Ovary (tissue), 7 donors: ENCODE measurements at regions not wholly inside any gene's neighbourhood (a gene's known extent, or its start where the extent isn't known, plus 50 kb on each side); places are given as distances from the start of the nearest gene placed in this dataset.
"Not testable (repeated sequence)": the region's sequence is repeated elsewhere in the genome, so short reads cannot be mapped to it uniquely, and the experiment has no call there.

ENCODE experiments used
- DNase-seq, 5 donors: peaks; one replicate each; pipeline ENCODE4 v3.0.0-alpha.2; 2019 to 2020
- H3K27ac ChIP-seq, 2 donors: fragments of 200-600 bp; one replicate each; pipeline versions ENCODE4 v1.5.1 to v1.8.0; 2019 to 2022
- H3K27me3 ChIP-seq: fragments of 200-600 bp; one replicate; pipeline ENCODE4 v1.8.0; 2022
- H3K36me3 ChIP-seq: fragments of 200-600 bp; sonication (generic); one replicate; pipeline ENCODE4 v1.5.1; 2019
- H3K4me1 ChIP-seq: one replicate; pipeline ENCODE4 v1.8.1; 2013; ENCODE audit warnings: mild to moderate bottlenecking, moderate library complexity; ENCODE audit not compliant: insufficient read depth
- H3K4me3 ChIP-seq: fragments of 200-600 bp; sonication (generic); one replicate; pipeline ENCODE4 v1.5.1; 2017
- H3K9me3 ChIP-seq, 2 donors: fragments of 200-600 bp in 1 of 2; sonication (generic) in 1 of 2; one replicate each; pipeline versions ENCODE4 v1.5.1 to v1.8.1; 2013 to 2019; ENCODE audit warnings: mild to moderate bottlenecking in 1 of 2, moderate library complexity in 1 of 2
- EP300 ChIP-seq: sonication (generic); formaldehyde crosslinking; IDR thresholded peaks from one replicate; pipeline ENCODE4 v1.6.1; 2017; ENCODE audit warnings: antibody characterized with exemption
- POLR2A ChIP-seq: fragments of 450-650 bp; IDR thresholded peaks from one replicate; pipeline ENCODE4 v1.6.1; 2017; ENCODE audit warnings: antibody characterized with exemption, mild to moderate bottlenecking, moderate library complexity
- WGBS, 3 donors: extraction: QIAGEN DNeasy Blood & Tissue Kit in 1 of 3; methylation state at CpG; one replicate each; pipeline versions ENCODE4 v1.1.5 to v1.1.7; 2013 to 2017; 5-methylcytosine and 5-hydroxymethylcytosine counted together
- intact Hi-C, 4 donors: fragments of 100-400 bp; cut with DNase I; formaldehyde crosslinking; loops; one replicate each; pipeline versions ENCODE4 v1.11.0 to v1.15.1; 2022 to 2023
- TF ChIP-seq, protein P1 (sequence below), 3 donors: fragments of 450-650 bp in 2 of 3; fragments of 200-600 bp in 1 of 3; IDR thresholded peaks; one replicate each; pipeline versions ENCODE4 v1.5.1 to v1.8.0; 2016 to 2022; ENCODE audit warnings: antibody characterized with exemption in 3 of 3, mild to moderate bottlenecking in 1 of 3
- donor health status: DM: no; HTN: no; CAD: no; lungs with moderate emphysema.
- donor health status: DM: no; HTN: no; CAD: no.
- donor health status: Bipolar disorder and iron deficiency.
- donor health status: DM: no; HTN: no; CAD: no.
- donor health status: DM: yes; HTN: yes; CAD: no.

DNA sequence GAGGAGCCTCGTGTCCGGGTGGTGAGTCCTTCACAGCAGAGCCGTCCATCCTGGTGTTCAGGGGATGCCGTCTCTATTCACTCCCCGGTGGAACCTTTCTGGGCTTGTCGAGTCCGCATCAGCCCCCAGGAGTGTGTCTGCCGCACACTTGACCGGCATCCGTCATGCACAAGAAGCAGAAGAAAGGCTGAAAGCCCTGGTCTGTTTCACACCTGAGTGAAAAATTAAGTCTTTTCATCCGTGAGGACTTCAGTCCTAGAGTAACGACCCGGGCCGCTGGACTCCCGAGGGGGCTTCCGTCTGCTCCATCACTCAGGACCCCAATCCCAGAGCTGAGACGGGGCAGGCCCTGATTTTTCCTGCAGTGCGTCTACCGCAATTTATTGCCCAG is 332.2 kb downstream of the ADGRD1 start:
- H3K4me1 ChIP-seq, intact Hi-C loops, H3K27me3 ChIP-seq, H3K27ac ChIP-seq, H3K36me3 ChIP-seq, H3K9me3 ChIP-seq, H3K4me3 ChIP-seq: not testable (repeated sequence)
- WGBS, 3 donors, result 66 to 83% (median 79%) methylated on average over 11 to 12 of the region's 19 CpGs
- peak in 1 of 5 donors; percentile 4 for DNase-seq

DNA sequence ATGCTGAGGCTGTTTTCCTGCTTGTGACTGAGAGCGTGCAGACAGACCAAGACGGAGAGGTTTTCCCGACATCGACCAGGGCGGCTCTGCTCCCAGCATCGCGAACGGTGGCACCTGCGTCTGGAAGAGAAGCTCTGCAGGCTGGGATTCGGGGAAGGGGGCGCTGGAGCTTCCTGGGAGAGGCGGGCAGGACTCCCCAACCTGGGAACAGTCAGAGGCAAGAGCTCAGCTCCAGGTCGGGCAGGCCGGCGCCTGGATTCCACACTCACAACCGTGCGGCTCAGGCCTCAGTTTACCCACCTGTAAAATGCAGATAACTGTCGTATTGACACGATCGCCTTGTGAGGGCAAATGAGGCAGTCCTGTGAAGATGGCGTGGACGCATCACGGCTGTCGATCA is 332.6 kb downstream of the ADGRD1 start:
- DNase-seq, H3K4me3 ChIP-seq, H3K27ac ChIP-seq, intact Hi-C loops, H3K4me1 ChIP-seq, H3K9me3 ChIP-seq, H3K27me3 ChIP-seq, H3K36me3 ChIP-seq: not testable (repeated sequence)
- WGBS, 3 donors, result 55 to 77% methylated on average over 14 to 15 of the region's 24 CpGs; no CpG with 5 or more reads in 1 of the 3 donors

DNA sequence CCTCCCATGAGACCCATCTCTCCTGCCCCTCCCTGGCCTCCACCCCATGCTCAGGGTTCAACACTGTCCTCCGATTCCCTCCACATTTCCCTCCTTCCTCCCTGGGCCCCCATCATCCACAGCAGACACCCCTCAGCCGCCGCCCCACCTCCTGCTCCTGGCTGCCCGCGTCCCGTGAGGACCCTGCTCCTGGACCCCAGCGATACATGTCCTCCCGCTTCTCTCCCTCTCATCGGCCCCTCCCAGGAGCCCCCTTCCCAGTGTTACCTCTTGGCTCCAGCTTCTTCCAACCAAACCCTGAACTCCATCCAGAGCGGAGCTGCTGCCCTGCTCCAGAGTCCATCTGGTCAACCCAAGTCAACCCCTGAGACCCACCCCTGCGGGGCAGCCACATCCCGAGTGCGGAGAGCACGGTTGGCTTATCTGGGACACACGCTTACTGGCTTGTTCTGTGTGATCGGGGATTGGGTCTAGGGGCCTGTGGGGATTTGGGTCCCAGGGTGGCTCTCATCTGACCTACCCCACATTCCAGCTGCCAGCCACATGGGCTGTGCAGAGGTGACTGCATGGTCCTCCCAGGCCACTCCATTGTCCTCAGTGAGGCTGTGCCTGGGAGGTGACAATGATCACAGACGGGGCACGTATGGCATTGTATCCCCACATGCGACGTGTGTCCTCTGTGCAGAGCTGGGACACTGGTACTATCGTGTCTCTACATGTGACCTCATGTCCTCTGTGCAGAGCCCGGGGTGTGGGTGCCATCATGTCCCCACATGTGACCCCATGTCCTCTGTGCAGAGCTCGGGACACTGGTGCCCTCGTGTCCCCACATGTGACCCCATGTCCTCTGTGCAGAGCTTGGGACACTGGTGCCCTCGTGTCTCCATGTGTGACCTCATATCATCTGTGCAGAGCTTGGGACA is 333.6 kb downstream of the ADGRD1 start:
- peak in 2 of 5 donors; percentile 2 to 8 for DNase-seq
- intact Hi-C loops, result no loop called here
- Histone ChIP-seq H3K27me3 (no peaks in the 10 kb centered on the region), H3K9me3 (no peaks in the 10 kb centered on the region), H3K4me3 (no peak overlapping the region), H3K36me3 (no peaks in the 10 kb centered on the region), H3K27ac (no peak overlapping the region), H3K4me1 (no peaks in the 10 kb centered on the region)
- WGBS, 3 donors, result 82 to 96% (median 91%) methylated on average over 19 to 24 of the region's 25 CpGs
- TF ChIP-seq, protein P1, sequence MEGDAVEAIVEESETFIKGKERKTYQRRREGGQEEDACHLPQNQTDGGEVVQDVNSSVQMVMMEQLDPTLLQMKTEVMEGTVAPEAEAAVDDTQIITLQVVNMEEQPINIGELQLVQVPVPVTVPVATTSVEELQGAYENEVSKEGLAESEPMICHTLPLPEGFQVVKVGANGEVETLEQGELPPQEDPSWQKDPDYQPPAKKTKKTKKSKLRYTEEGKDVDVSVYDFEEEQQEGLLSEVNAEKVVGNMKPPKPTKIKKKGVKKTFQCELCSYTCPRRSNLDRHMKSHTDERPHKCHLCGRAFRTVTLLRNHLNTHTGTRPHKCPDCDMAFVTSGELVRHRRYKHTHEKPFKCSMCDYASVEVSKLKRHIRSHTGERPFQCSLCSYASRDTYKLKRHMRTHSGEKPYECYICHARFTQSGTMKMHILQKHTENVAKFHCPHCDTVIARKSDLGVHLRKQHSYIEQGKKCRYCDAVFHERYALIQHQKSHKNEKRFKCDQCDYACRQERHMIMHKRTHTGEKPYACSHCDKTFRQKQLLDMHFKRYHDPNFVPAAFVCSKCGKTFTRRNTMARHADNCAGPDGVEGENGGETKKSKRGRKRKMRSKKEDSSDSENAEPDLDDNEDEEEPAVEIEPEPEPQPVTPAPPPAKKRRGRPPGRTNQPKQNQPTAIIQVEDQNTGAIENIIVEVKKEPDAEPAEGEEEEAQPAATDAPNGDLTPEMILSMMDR (IDR thresholded peaks at IDR 0.05), result no peak
- TF ChIP-seq POLR2A (no peak), EP300 (no peak)

DNA sequence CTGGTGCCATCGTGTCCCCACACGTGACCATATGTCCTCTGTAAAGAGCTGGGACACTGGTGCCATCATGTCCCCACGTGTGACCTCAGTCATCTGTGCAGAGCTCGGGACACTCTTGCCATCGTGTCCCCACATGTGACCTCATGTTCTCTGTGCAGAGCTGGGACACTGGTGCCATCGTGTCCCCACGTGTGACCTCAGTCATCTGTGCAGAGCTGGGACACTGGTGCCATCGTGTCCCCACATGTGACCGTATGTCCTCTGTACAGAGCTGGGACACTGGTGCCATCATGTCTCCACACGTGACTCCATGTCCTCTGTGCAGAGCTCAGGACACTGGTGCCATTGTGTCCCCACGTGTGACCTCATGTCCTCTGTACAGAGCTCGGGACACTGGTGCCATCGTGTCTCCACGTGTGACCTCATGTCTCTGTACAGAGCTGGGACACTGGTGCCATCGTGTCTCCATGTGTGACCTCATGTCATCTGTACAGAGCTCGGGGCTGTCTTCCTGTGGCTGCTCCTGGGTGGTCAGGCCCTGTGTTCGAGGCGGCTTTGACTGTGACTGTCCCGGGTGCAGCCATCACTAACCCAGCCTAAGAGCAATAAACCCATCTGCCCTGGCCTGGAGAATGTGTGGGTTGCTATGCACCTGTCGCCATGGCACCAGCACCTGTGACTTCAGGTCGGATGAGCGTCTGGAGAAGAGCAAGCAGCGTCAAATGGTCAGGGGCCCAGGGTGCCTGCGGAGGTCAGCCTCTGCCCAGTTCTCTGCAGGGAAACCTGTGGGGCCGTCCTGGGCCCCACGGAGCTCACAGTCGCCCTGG is 334.4 kb downstream of the ADGRD1 start:
- intact Hi-C loops, result no loop called here
- Histone ChIP-seq H3K36me3 (no peaks in the 10 kb centered on the region), H3K4me1 (no peaks in the 10 kb centered on the region), H3K27me3 (no peaks in the 10 kb centered on the region), H3K9me3 (no peaks in the 10 kb centered on the region), H3K27ac (no peak overlapping the region), H3K4me3 (no peak overlapping the region)
- peak in 2 of 5 donors; percentile 2 to 5 for DNase-seq
- TF ChIP-seq POLR2A, result no peak
- no peak for TF ChIP-seq EP300
- TF ChIP-seq, protein P1 (IDR thresholded peaks at IDR 0.05), result no peak
- 75 to 79% (median 77%) methylated on average over 23 to 27 of the region's 27 CpGs for WGBS, 3 donors

DNA sequence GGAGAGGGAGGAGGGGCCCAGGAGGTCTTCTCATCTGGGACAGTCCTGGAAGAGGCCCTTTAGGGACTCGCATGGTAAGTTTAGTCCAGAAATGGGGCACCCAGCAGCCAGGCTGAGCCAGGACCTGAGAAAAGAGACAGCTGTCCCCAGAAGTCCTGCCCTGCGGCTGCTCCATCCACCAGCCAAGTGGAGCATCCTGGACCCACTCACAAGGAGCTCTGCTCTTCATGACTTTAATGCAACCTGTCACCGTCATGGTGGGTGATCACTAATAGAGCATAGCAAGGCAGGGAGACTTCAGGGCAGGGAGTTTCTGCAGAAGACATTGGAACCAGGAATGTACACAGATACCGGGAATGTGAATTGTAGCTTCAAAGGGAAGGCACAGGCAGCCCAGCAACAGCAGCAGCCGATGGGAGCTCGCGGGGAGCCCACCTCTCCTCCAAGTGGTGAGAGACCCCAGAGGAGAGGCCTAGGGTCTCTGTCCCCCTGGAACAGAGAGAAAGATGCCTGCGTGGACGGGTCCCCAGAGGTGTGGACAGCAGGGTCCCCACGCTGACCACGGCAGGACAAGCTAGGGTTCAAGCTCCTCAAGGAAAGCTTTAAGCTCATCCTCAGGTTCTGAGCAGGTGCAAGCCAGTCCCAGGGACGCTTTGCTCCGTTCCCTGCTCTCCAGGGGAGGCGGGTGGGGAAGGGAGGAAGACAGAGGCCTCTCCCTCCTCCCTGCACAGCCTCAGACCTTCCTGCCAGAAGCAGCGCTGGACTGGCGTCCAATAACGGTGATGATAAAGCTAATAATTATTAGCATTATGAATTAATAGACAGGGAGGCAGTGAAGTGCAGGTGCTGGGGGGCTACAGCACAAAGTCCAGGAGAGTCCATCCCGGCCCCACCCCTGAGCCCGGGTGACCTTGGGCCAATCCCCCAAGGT is 335.3 kb downstream of the ADGRD1 start:
- intact Hi-C loops, H3K27me3 ChIP-seq, H3K4me3 ChIP-seq, H3K9me3 ChIP-seq, H3K36me3 ChIP-seq, H3K4me1 ChIP-seq, H3K27ac ChIP-seq: not testable (repeated sequence)
- peak in 3 of 5 donors; percentile 1 to 26 (median 9) for DNase-seq
- WGBS, 3 donors, result 78 to 83% (median 80%) methylated on average over 16 to 19 of the region's 19 CpGs

DNA sequence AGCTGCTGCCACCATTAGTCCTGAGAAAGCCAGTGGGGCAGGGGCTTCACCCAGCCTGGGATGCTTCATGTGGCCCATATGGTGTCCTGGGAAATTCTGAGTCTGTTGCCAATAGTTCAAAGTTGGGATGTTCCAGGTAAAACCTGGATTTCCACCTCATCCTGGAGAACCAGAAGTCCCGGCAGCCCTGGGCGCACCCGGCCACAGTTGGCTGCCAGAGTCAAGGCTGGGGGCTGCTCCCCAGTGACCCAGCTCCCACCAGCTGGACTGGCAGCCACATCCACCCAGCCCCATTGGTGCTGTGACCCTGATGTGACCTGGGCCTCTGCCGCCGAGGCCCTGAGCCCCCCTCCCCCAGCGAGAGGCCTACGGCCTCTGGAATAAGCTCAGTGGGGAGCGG is 336.1 kb downstream of the ADGRD1 start:
- not testable (repeated sequence) for H3K36me3 ChIP-seq, H3K4me3 ChIP-seq, H3K27ac ChIP-seq, H3K27me3 ChIP-seq, H3K9me3 ChIP-seq, H3K4me1 ChIP-seq
- WGBS, 3 donors, result 63 to 100% (median 74%) methylated on average over 2 to 8 of the region's 8 CpGs
- peak in 2 of 5 donors; percentile 4 to 5 for DNase-seq
- intact Hi-C loops, result loop anchor here in 3 of 4 donors (10.0 kb wide), 1 partner anchor 375 kb away; no protein-coding TSS in a partner anchor
